GM23248 (cell line): ENCODE measurements at regions not wholly inside any gene's neighbourhood (a gene's known extent, or its start where the extent isn't known, plus 50 kb on each side); places are given as distances from the start of the nearest gene placed in this dataset.

ENCODE experiments used
- DNase-seq: peaks from one replicate; pipeline ENCODE4 v3.0.0-alpha.2; 2015
- H2AFZ ChIP-seq: fragments of 200-600 bp; sonication (generic); 2 replicates; pipeline ENCODE4 v1.6.1; 2016; ENCODE audit warnings: antibody characterized with exemption
- H3F3A ChIP-seq: fragments of 200-600 bp; sonication (generic); 2 replicates; pipeline ENCODE4 v1.6.1; 2016; ENCODE audit warnings: mild to moderate bottlenecking, antibody characterized with exemption, mixed run types; ENCODE audit not compliant: insufficient read depth
- H3K27ac ChIP-seq: fragments of 200-600 bp; sonication (generic); 2 replicates; pipeline ENCODE4 v1.5.1; 2016; ENCODE audit warnings: mild to moderate bottlenecking
- H3K27me3 ChIP-seq: fragments of 200-600 bp; sonication (generic); replicated peaks from 2 replicates; pipeline ENCODE4 v1.6.1; 2016; ENCODE audit warnings: mild to moderate bottlenecking; ENCODE audit not compliant: insufficient read depth
- H3K36me3 ChIP-seq: fragments of 200-600 bp; sonication (generic); 2 replicates; pipeline ENCODE4 v1.6.1; 2016; ENCODE audit warnings: low read depth, mild to moderate bottlenecking
- H3K4me1 ChIP-seq: fragments of 200-600 bp; sonication (generic); 2 replicates; pipeline ENCODE4 v1.6.1; 2016; ENCODE audit warnings: mild to moderate bottlenecking; ENCODE audit not compliant: insufficient read depth
- H3K4me2 ChIP-seq: fragments of 200-600 bp; sonication (generic); one replicate; pipeline ENCODE4 v1.6.1; 2016; ENCODE audit warnings: mild to moderate bottlenecking; ENCODE audit not compliant: unreplicated experiment
- H3K4me3 ChIP-seq: fragments of 200-600 bp; sonication (generic); 2 replicates; pipeline ENCODE4 v1.5.1; 2016; ENCODE audit warnings: mild to moderate bottlenecking
- H3K79me2 ChIP-seq: fragments of 200-600 bp; sonication (generic); 2 replicates; pipeline ENCODE4 v1.6.1; 2016; ENCODE audit warnings: mild to moderate bottlenecking; ENCODE audit not compliant: insufficient read depth
- H3K9ac ChIP-seq: fragments of 200-600 bp; sonication (generic); 2 replicates; pipeline ENCODE4 v1.6.1; 2016; ENCODE audit warnings: mild to moderate bottlenecking
- H3K9me2 ChIP-seq: fragments of 200-600 bp; sonication (generic); 2 replicates; pipeline ENCODE4 v1.6.1; 2016; ENCODE audit warnings: mixed run types, mild to moderate bottlenecking, moderate library complexity; ENCODE audit not compliant: insufficient read depth
- H3K9me3 ChIP-seq: fragments of 200-600 bp; sonication (generic); one replicate; pipeline ENCODE4 v1.6.1; 2017; ENCODE audit warnings: low read depth
- H4K20me1 ChIP-seq: fragments of 200-600 bp; sonication (generic); 2 replicates; pipeline ENCODE4 v1.6.0; 2016; ENCODE audit not compliant: insufficient read depth
- EZH2 ChIP-seq: fragments of 200-600 bp; sonication (generic); IDR thresholded peaks from 2 replicates; pipeline ENCODE4 v1.6.1; 2018; ENCODE audit warnings: antibody characterized with exemption, mild to moderate bottlenecking; ENCODE audit not compliant: insufficient read depth, poor library complexity, severe bottlenecking
- EZH2phosphoT487 ChIP-seq: fragments of 200-600 bp; sonication (generic); IDR thresholded peaks from 2 replicates; pipeline ENCODE4 v1.6.1; 2018; ENCODE audit warnings: antibody characterized with exemption, moderate library complexity, mild to moderate bottlenecking, low read depth; ENCODE audit not compliant: insufficient read depth
- WGBS, 2 experiments: methylation state at CpG; one replicate each; pipeline ENCODE4 v1.1.6; 2015 to 2017; ENCODE audit warnings: low lambda C conversion rate in 2 of 2, low coverage in 1 of 2; ENCODE audit errors: missing lambda C conversion rate in 2 of 2; 5-methylcytosine and 5-hydroxymethylcytosine counted together
- in situ Hi-C: fragments of 300-500 bp; cut with MboI; formaldehyde crosslinking; loops from 2 replicates; pipeline ENCODE4 v1.15.0; 2020

GRCh38 chr4:79065262-79065661 is 126.0 kb upstream of the PAQR3 start:
- DNase-seq, result peak; percentile 6
- H3K4me1 ChIP-seq, result no peaks in the 10 kb centered on the region
- H2AFZ ChIP-seq, result no peak overlapping the region
- H3K27ac ChIP-seq, result no peak overlapping the region
- no peaks in the 10 kb centered on the region for H3K9me3 ChIP-seq
- H3K4me3 ChIP-seq, result no peak overlapping the region
- no peaks in the 10 kb centered on the region for H3K27me3 ChIP-seq
- in situ Hi-C loops, result no loop called here
- no peaks in the 10 kb centered on the region for H3F3A ChIP-seq
- H3K9ac ChIP-seq, result no peak overlapping the region
- H3K79me2 ChIP-seq, result no peaks in the 10 kb centered on the region
- TF ChIP-seq EZH2phosphoT487, result no peak
- no peak for TF ChIP-seq EZH2
- H4K20me1 ChIP-seq, result no peaks in the 10 kb centered on the region
- no peak overlapping the region for H3K4me2 ChIP-seq
- 0% methylated on average over 1 of the region's 1 CpG for WGBS, 2 experiments
- H3K9me2 ChIP-seq, result no peaks in the 10 kb centered on the region
- no peaks in the 10 kb centered on the region for H3K36me3 ChIP-seq

- TF ChIP-seq EZH2, result no peak
- no peak for TF ChIP-seq EZH2phosphoT487
- H2AFZ ChIP-seq, result no peak overlapping the region
- no peak overlapping the region for H3K4me2 ChIP-seq
- H3K9me3 ChIP-seq, result no peaks in the 10 kb centered on the region
- H3K36me3 ChIP-seq, result no peaks in the 10 kb centered on the region
- H3K4me3 ChIP-seq, result no peak overlapping the region
- WGBS, 2 experiments, result 7 to 9% methylated on average over 3 of the region's 3 CpGs
- H3K9ac ChIP-seq, result no peak overlapping the region
- DNase-seq, result no peak
- no peaks in the 10 kb centered on the region for H3K4me1 ChIP-seq
- H3K27ac ChIP-seq, result no peak overlapping the region
- no peaks in the 10 kb centered on the region for H3K79me2 ChIP-seq
- H3K27me3 ChIP-seq, result no peaks in the 10 kb centered on the region
- in situ Hi-C loops, result no loop called here
- no peaks in the 10 kb centered on the region for H3K9me2 ChIP-seq
- no peaks in the 10 kb centered on the region for H3F3A ChIP-seq
- no peaks in the 10 kb centered on the region for H4K20me1 ChIP-seq
Measured at GRCh38 chr4:79064806-79065205, 125.6 kb upstream of the PAQR3 start.

DNA sequence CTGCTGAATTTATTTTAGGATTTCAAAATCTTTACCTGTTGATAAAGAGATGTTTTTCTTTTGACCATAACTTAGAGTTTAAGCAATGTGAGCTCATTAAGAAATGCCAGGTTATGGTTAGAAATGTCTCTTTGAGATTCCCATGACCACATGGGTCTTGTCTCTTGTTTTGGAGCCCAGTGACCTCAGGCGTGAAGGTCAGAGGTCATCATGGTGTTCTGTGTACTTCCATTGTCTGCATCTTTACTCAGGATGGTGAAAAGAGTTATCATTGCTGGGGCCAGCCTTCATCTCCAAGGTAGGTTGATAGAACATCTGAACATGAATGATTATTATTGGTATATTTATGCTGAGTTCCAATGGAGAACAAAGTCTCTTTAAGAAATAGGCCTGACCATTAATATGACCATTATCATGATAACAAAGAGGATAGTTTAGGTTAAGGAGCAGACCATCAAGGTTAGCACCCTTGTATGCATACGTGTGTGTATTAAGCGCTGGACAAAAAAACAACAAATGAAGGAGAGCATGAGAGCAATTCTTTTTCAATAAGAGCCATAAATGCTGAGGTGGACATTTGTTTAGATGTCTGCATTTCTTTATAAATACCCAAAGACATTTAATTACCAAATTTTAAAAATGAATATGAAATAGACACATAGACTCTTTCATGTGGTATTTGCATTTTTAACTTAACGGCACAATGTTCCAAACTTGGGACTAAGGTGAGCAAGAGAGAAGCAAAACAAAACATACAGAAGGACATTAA is 120.6 kb upstream of the PAQR3 start:
- Histone ChIP-seq H2AFZ (no peak overlapping the region), H3K9me3 (no peaks in the 10 kb centered on the region), H3K4me1 (no peaks in the 10 kb centered on the region), H3K9ac (no peak overlapping the region), H4K20me1 (no peaks in the 10 kb centered on the region), H3K27me3 (no peaks in the 10 kb centered on the region), H3F3A (no peaks in the 10 kb centered on the region), H3K4me3 (no peak overlapping the region), H3K9me2 (no peaks in the 10 kb centered on the region), H3K27ac (no peak overlapping the region), H3K79me2 (no peaks in the 10 kb centered on the region), H3K4me2 (no peak overlapping the region), H3K36me3 (no peaks in the 10 kb centered on the region)
- TF ChIP-seq EZH2, result no peak
- no peak for TF ChIP-seq EZH2phosphoT487
- in situ Hi-C loops, result no loop called here
- no peak for DNase-seq
- 83 to 90% methylated on average over 4 of the region's 4 CpGs for WGBS, 2 experiments

- Histone ChIP-seq H3K36me3 (no peaks in the 10 kb centered on the region), H3K4me1 (no peaks in the 10 kb centered on the region), H3K4me2 (no peak overlapping the region), H3K9ac (no peak overlapping the region), H3K4me3 (no peak overlapping the region), H3K79me2 (no peaks in the 10 kb centered on the region), H2AFZ (no peak overlapping the region), H3F3A (no peaks in the 10 kb centered on the region), H3K9me2 (no peaks in the 10 kb centered on the region), H3K9me3 (no peaks in the 10 kb centered on the region), H3K27ac (no peak overlapping the region), H3K27me3 (no peaks in the 10 kb centered on the region), H4K20me1 (no peaks in the 10 kb centered on the region)
- TF ChIP-seq EZH2phosphoT487 (no peak), EZH2 (no peak)
- in situ Hi-C loops, result no loop called here
- no peak for DNase-seq
- WGBS, 2 experiments, result 53 to 61% methylated on average over 2 of the region's 2 CpGs
Measured at GRCh38 chr4:79057772-79058171, 118.5 kb upstream of the PAQR3 start.

DNA sequence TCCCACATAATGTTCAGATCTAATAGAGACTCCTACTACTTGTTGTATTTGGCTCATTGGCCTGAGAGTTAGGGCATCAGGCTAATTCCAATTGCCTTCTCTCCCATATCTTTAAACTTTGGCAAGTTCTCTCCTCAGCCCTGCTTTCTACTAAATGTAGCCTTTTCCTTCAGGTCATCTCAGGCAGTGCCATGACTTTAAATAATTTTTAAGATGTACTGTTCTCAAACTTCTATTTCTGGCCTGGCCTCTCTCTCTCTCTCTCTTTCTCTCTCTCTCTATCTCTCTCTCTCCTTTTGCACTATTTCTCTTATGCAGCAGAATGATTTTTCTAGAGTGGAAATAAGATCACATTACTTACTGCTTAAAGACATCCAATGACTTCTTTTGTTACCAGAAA is 114.5 kb upstream of the PAQR3 start:
- TF ChIP-seq EZH2phosphoT487, result no peak
- TF ChIP-seq EZH2, result no peak
- Histone ChIP-seq H3F3A (no peaks in the 10 kb centered on the region), H2AFZ (no peak overlapping the region), H4K20me1 (no peaks in the 10 kb centered on the region), H3K4me3 (no peak overlapping the region), H3K9me2 (no peaks in the 10 kb centered on the region), H3K9ac (no peak overlapping the region), H3K4me1 (no peaks in the 10 kb centered on the region), H3K9me3 (no peaks in the 10 kb centered on the region), H3K27me3 (no peaks in the 10 kb centered on the region), H3K36me3 (no peaks in the 10 kb centered on the region), H3K4me2 (no peak overlapping the region), H3K79me2 (no peaks in the 10 kb centered on the region), H3K27ac (no peak overlapping the region)
- no peak for DNase-seq
- in situ Hi-C loops, result no loop called here
